ENCODE measurements at regions not wholly inside any gene's neighbourhood (a gene's known extent, or its start where the extent isn't known, plus 50 kb on each side); places are given as distances from the start of the nearest gene placed in this dataset.

GRCh38 chr21:41045534-41046268 is 122.3 kb upstream of the BACE2 start:
- DNase-seq (ENCODE audit: low spot score), result peak; percentile 32

- no peak for DNase-seq (ENCODE audit: low spot score)
Measured at GRCh38 chr21:41048145-41048544, 119.8 kb upstream of the BACE2 start.

GRCh38 chr21:41048623-41049022 is 119.3 kb upstream of the BACE2 start:
- no peak for DNase-seq (ENCODE audit: low spot score)

GRCh38 chr21:41052820-41053555 is 115.0 kb upstream of the BACE2 start:
- DNase-seq (ENCODE audit: low spot score), result no peak

DNA sequence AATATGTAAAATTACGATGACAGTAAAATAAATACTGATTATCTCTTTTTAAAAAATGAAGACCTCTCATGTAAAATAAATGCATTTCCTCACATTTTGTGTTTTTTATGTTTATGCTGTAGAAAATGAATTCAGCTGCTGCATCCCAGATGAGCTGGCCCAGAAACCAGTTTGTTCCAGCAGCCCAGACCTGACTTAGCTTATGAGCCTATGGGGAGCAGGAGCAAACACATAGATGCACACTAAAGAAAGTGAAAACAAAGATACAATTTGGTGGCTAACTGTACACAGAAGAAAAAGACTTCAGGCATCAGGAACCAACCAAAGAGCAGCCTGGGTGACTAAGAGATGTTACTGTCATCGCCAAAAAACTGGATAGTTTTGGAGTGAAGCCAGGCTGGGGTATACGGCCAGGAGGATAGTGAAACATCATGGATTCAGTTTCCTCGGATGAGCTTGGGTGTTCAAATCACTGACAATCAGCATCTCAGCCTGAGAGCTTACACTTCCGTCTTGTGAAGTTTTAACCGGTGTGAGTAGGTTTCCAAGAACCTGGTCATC is 113.9 kb upstream of the BACE2 start:
- no peak for DNase-seq (ENCODE audit: low spot score)

GRCh38 chr21:41055266-41055665 is 112.7 kb upstream of the BACE2 start:
- DNase-seq (ENCODE audit: low spot score), result no peak

DNA sequence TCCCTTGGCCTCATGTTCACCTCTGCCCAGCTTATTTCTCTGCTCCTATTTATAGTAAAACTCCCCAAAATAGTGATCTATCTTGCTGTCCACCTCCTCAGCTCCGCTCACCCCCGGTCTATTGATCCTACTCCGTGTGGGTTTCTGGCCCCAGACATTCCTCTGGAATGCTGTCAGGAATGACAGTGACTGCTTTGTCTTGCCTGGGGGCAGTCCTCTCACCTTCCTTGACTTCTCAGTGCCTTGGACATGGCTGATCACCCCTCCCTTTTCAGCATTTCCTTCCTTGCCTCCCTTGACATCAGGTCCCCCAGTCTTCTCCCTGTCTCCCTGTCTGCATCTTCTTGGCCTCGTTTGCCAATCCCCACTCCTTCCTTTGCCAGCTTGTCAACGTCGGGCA is 108.1 kb upstream of the BACE2 start:
- DNase-seq (ENCODE audit: low spot score), result no peak

DNA sequence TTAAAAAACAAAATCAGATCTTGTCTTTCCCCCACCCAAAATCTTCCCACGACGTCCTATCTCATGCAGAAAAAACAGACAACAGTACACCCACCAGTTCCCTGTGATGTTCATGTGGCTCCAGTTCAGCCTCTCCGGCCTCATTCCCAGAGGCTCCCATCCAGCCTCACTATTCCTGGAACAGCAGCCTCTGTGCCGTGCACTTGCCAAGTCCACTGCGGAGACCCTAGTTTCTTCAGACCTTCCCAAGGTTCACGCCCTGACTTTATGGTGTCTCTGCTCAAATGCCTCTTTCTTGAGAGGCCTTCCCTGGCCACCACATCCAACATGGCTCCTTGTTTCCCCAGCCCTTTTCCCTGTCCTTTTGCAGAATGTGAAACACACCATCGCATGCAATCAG is 106.3 kb upstream of the BACE2 start:
- DNase-seq (ENCODE audit: low spot score), result no peak

DNA sequence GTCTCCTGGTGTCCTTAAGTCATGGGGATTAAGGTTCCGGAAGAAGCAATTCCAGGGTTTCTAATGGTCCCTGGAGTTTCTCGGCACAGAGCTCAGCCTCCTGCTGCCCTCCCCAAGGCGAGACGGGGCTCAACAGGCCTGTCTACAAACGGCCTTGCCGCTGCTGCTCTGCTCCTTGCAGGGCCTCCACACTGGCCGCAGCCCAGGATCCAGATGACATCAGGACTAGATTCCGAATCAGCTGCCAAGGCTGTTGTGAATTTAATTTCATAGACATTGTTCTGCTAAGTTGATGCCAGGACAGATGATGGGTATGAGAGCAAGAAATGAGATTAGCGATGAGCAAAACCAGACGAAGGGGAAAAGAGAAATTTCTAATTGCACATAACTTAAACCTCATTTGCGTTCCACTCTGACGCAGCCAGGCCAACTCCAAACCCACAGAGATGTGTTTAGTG is 103.6 kb upstream of the BACE2 start:
- no peak for DNase-seq (ENCODE audit: low spot score)

GRCh38 chr21:41064951-41065350 is 103.0 kb upstream of the BACE2 start:
- DNase-seq (ENCODE audit: low spot score), result no peak

- DNase-seq (ENCODE audit: low spot score), result no peak
Measured at GRCh38 chr21:41065539-41065938, 102.4 kb upstream of the BACE2 start.

DNA sequence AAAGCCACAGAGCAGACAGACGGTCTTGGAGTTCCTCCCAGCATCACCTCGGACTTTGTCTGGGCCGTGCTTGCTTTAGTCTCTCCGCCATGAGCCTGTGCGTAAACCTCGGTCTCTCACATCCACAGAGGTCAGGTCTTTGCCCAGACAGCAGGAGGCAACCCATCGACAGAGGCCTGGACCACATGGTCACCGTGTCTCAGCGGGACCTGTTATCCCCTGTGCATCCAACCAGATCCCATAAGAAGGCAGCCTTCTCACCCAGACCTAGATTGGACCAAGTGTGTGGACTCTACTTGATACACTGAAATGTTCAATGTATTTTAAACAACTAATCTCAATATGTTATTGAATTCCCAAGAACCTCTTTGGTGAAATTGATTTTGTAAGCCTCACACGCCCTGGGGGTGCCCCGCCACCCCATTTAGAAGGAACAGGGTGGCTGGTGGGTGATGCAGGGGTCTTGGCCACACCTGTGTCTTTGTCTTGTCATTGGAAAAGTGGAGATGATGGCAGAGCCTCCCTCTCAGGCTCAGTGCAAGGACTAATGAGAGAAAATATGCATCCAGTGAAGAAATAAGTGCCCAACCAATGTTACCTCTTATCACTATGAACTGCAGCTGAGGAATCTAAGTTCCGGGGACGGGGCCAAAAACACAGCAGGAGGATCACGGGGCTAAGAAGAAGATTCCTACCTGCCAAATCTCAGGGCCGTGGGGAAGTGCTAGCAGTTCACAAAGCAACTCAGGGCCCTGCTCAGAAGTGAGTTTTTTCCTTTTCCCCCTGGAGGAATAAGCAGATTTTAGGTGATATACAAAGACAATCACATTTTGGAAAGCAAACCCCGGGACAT is 101.6 kb upstream of the BACE2 start:
- no peak for DNase-seq (ENCODE audit: low spot score)

DNA sequence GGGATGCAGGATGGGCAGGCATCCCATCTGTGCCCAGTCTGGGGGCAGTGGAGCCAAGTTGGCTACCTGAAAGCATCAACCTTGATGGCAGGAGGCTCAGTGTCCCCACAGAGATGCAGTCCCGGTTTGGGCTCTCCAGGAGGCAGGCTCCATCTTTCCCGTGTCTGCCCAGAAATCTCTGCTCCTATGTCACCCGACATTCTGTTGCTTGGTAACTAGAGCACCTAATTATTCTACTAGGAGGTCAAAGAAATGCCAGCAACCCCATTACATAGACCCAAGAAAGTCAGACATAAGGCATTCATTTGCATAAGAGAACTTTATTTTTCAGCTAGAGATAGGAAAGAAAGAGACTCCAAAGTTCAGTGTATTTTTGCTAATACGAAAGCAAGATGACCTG is 100.3 kb upstream of the BACE2 start:
- no peak for DNase-seq (ENCODE audit: low spot score)

- no peak for DNase-seq (ENCODE audit: low spot score)
Measured at GRCh38 chr21:41068496-41068895, 99.5 kb upstream of the BACE2 start.

GRCh38 chr21:41068967-41069642 is 98.9 kb upstream of the BACE2 start:
- DNase-seq (ENCODE audit: low spot score), result peak; percentile 71

- no peak for DNase-seq (ENCODE audit: low spot score)
Measured at GRCh38 chr21:41070284-41070683, 97.7 kb upstream of the BACE2 start.

DNA sequence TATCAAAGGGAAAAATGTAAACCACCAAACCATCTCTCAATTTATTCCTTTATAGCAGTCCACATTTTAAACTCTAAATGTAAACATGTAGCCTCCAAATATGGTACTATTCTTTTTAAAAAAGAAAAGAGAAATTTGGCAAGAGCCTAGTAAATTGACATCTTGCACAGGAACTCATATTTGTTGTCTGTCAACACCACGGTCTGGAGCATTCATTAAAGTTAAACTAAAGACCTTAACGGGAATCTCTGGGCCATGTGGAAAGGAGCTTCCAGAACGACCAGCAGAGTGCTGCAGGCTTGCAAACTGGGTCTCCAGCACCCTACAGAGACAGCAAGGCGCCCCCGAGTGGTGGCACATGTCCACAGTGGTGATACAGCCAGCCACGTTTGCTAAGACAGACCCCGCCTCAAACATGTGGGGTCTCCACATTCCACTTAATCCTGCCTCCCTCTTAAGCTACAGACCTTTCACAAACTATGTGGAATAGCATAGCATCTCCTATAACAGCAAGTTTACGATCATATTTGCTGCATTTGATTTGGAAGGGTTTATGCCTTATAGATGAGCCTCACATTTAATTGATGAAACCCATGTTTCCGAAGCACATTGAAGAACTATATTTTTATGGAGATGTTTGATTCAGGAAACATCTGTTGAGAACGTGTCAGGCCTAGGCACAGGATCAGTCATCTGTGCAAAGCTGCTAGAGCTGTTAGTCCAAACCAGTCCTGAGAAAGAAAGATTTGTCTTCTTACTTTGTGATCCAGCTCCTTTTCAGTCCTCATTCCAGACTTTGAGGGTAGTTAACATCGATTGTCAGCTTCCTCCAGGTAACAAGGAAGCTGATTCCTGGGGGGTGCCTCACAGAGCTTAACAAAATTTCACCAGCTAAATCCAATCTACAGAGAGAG is 96.4 kb upstream of the BACE2 start:
- DNase-seq (ENCODE audit: low spot score), result no peak

DNA sequence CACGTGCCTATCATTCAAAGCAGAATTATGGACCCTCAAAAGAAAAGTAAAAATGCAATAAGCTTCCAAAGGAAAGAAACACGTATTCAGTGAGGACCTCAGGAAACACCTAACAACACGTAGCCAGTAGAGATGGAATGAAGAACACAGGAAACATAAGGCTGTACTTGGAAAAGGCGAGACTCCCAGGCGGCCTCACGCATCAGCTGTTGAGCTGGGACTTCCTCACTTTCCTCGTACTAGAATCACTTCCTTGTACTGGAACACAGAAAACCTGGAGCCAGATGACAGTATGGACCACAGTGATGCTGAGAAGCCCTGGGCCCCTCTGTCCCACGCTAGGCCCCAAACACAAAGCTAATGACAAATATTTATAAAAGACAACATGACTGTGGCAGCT is 94.4 kb upstream of the BACE2 start:
- no peak for DNase-seq (ENCODE audit: low spot score)

- no peak for DNase-seq (ENCODE audit: low spot score)
Measured at GRCh38 chr21:41074396-41075184, 93.4 kb upstream of the BACE2 start.

Data from HT-29 (cell line).